Lung (tissue), 11 donors: ENCODE measurements at regions not wholly inside any gene's neighbourhood (a gene's known extent, or its start where the extent isn't known, plus 50 kb on each side); places are given as distances from the start of the nearest gene placed in this dataset.

Experiments used
- ATAC-seq: fragments of 200-7000 bp; cut with Tn5 transposase; one replicate; pipeline ENCODE4 v1.9.1; 2020; ENCODE audit warnings: moderate number of reproducible peaks; ENCODE audit not compliant: insufficient read depth, low FRiP score
- DNase-seq, 3 donors: peaks; one replicate each; pipeline ENCODE4 v3.0.0-alpha.2; 2013 to 2017
- H3K27ac ChIP-seq, 2 donors: one replicate each; pipeline ENCODE4 v1.5.1; 2013; ENCODE audit warnings: mild to moderate bottlenecking in 2 of 2, moderate library complexity in 2 of 2, control low read depth in 1 of 2, inconsistent platforms in 1 of 2, low read depth in 1 of 2, low read length in 1 of 2
- H3K27me3 ChIP-seq, 3 donors: one replicate each; pipeline ENCODE4 v1.5.1; 2013; ENCODE audit warnings: low read length in 2 of 3; ENCODE audit not compliant: control insufficient read depth in 3 of 3, insufficient read depth in 3 of 3
- H3K36me3 ChIP-seq, 4 donors: one replicate each; pipeline ENCODE4 v1.5.1; 2013; ENCODE audit warnings: low read length in 4 of 4, mild to moderate bottlenecking in 1 of 4, moderate library complexity in 1 of 4; ENCODE audit not compliant: control insufficient read depth in 4 of 4, insufficient read depth in 4 of 4
- H3K4me1 ChIP-seq, 5 donors: one replicate each; pipeline ENCODE4 v1.5.1; 2013; ENCODE audit warnings: low read length in 5 of 5, mild to moderate bottlenecking in 2 of 5, moderate library complexity in 1 of 5; ENCODE audit not compliant: control insufficient read depth in 5 of 5, insufficient read depth in 5 of 5
- H3K4me3 ChIP-seq: one replicate; pipeline ENCODE4 v1.5.1; 2013; ENCODE audit warnings: mild to moderate bottlenecking, control low read depth, moderate library complexity
- H3K9ac ChIP-seq, 2 donors: one replicate each; pipeline ENCODE4 v1.5.1; 2013; ENCODE audit warnings: low read length in 2 of 2, control low read depth in 1 of 2; ENCODE audit not compliant: insufficient read depth in 1 of 2
- H3K9me3 ChIP-seq, 4 donors: one replicate each; pipeline ENCODE4 v1.5.1; 2013; ENCODE audit warnings: low read length in 3 of 4, mild to moderate bottlenecking in 1 of 4, moderate library complexity in 1 of 4; ENCODE audit not compliant: control insufficient read depth in 4 of 4, insufficient read depth in 3 of 4
- CTCF ChIP-seq: IDR thresholded peaks from 2 replicates; pipeline ENCODE4 v1.5.1; 2012; ENCODE audit warnings: mild to moderate bottlenecking; ENCODE audit errors: control extremely low read depth, extremely low read depth
- WGBS, 2 donors: extraction: QIAGEN DNeasy Blood & Tissue Kit; methylation state at CpG; one replicate each; pipeline ENCODE4 v1.1.7; 2013; 5-methylcytosine and 5-hydroxymethylcytosine counted together
- donor health status: control.
- donor health status: control.
- donor health status: Bipolar disorder and iron deficiency.
- donor health status: healthy.
- donor health status: DM: yes; HTN: yes; CAD: no.

DNA sequence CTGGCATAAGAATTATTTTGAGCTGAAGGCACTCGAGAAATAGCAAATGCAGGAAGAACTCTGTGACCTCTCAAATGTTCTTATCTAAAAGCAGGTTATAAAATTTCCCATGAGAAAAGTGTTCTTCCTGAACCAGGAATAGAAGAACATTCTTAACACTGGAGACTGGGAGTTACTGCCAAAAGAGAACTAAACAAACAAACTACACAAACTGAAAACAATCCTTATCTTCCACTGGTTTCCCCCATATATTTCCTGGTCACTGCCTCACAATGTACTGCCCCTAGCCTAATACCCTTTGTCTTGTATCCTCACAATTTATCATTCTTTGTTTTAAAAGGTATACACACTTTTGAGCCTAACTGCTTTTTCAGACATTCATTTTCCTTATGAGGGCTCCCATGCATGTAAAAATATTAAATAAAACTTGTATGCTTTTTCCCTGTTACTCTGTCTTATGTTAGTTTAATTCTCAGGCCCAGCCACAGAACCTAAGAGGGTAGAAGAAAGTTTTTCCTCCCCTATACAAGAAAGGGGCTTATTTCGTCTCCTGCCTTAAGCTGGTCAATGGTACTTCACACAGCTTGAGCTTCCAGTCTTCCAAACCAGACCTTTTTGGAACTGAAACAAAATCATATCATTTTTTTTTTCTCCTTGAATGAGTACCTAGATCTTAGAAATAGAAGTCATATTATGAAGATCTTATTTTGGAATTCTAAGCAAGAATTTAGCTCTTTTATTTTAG is 110.6 kb downstream of the MSTN start:
- no peaks in the 10 kb centered on the region for H3K4me1 ChIP-seq
- DNase-seq (no peak), ATAC-seq (no peak)
- 58 to 70% methylated on average over 2 of the region's 2 CpGs for WGBS, 2 donors
- no peak overlapping the region for H3K27ac ChIP-seq
- H3K36me3 ChIP-seq: no peaks in the 10 kb centered on the region
- no peaks in the 10 kb centered on the region for H3K27me3 ChIP-seq
- no peak overlapping the region for H3K9ac ChIP-seq
- no peak overlapping the region for H3K4me3 ChIP-seq
- H3K9me3 ChIP-seq: no peaks in the 10 kb centered on the region
- TF ChIP-seq CTCF: no peak

DNA sequence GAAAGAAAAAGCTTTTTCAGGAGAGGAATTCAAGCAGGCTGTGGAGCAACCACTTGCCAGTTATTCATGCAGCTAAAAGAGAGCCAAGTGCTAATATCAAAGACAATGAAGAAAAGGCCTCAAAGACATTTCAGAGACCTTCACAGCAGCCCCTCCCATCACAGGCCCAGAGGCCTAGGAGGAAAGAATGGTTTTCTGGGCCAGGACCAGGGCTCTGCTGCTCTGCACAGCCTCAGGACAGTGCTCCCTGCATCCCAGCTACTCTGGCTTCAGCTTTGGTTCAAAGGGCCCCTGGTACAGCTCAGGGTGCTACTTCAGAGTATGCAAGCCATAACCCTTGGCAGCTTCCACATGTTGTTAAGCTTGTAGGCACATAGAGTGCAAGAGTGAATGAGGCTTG is 119.5 kb downstream of the MSTN start:
- no peak for ATAC-seq
- peaks cover 0 to 15% (median 11%) of the 10 kb centered on the region in 4 donors for H3K9me3 ChIP-seq
- no peak for DNase-seq
- no peak overlapping the region for H3K9ac ChIP-seq
- no peak for TF ChIP-seq CTCF
- no peaks in the 10 kb centered on the region for H3K27me3 ChIP-seq
- no peak overlapping the region for H3K27ac ChIP-seq
- no peaks in the 10 kb centered on the region for H3K4me1 ChIP-seq
- no peaks in the 10 kb centered on the region for H3K36me3 ChIP-seq
- no peak overlapping the region for H3K4me3 ChIP-seq

DNA sequence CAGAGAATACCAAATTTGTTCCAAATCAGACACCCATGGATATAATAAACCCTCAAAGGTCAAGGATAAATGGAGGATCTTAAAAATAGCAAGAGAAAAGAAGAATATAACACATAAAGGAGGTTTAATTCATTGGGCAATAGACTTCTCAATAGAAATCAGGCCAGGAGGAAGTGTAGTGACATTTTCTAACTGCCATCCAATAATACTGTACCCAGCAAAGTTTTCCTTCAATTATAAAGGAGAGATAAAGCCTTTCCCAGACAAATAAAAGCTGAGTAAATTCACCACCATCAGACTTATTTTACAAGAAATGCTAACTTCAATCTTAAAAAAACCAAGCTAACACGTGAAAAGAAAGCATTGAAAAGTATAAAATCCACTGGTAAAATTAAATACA is 121.6 kb downstream of the MSTN start:
- 80 to 87% methylated on average over 1 of the region's 1 CpG for WGBS, 2 donors

More for the DNA sequence above, 121.6 kb downstream of the MSTN start:
- no peaks in the 10 kb centered on the region for H3K27me3 ChIP-seq
- no peaks in the 10 kb centered on the region for H3K36me3 ChIP-seq
- H3K4me3 ChIP-seq: no peak overlapping the region
- peaks cover 0 to 16% (median 11%) of the 10 kb centered on the region in 4 donors for H3K9me3 ChIP-seq
- DNase-seq: no peak
- H3K9ac ChIP-seq: no peak overlapping the region
- H3K27ac ChIP-seq: no peak overlapping the region
- ATAC-seq: no peak
- TF ChIP-seq CTCF: no peak
- H3K4me1 ChIP-seq: no peaks in the 10 kb centered on the region
